ENCODE measurements at regions not wholly inside any gene's neighbourhood (a gene's known extent, or its start where the extent isn't known, plus 50 kb on each side); places are given as distances from the start of the nearest gene placed in this dataset.
A peak's percentile ranks its signal among the peaks of the same experiment; 100 is the strongest.

GRCh38 chr4:18999595-18999994, 978.0 kb upstream of the LCORL start:
- Histone ChIP-seq H3K27ac (ENCODE audit: control insufficient read depth, insufficient read depth) (no peak overlapping the region), H3K4me2 (ENCODE audit: control insufficient read depth, insufficient read depth) (no peak overlapping the region), H4K20me1 (ENCODE audit: control insufficient read depth, insufficient read depth) (no peaks in the 10 kb centered on the region), H2AFZ (ENCODE audit: control insufficient read depth, low read depth, low read length) (no peak overlapping the region), H3K4me3 (no peak overlapping the region), H3K9ac (ENCODE audit: control insufficient read depth, insufficient read depth, low read length) (no peak overlapping the region), H3K27me3 (replicated peaks in 1 of 2; ENCODE audit: control insufficient read depth in 2 of 2, insufficient read depth in 2 of 2, low read length in 1 of 2) (no peaks in the 10 kb centered on the region), H3K9me3 (replicated peaks; ENCODE audit: control insufficient read depth, insufficient read depth, low read length) (no peaks in the 10 kb centered on the region), H3K4me1 (ENCODE audit: control insufficient read depth, insufficient read depth, low read length) (no peaks in the 10 kb centered on the region), H3K36me3 (ENCODE audit: control insufficient read depth in 2 of 2, insufficient read depth in 2 of 2, low read length in 1 of 2) (no peaks in the 10 kb centered on the region), H3K79me2 (ENCODE audit: control insufficient read depth, insufficient read depth, low read length) (no peaks in the 10 kb centered on the region)
- TF ChIP-seq CREM (IDR thresholded peaks at IDR 0.05; ENCODE audit: low read depth) (no peak), FOXK2 (IDR thresholded peaks at IDR 0.05) (no peak), MEF2A (IDR thresholded peaks at IDR 0.05; ENCODE audit: insufficient read depth, low read depth, low read length) (no peak)
- RAD21 ChIA-PET (ENCODE audit: unreplicated experiment), result no interaction called here
- intact Hi-C loops (cut with micrococcal nuclease; ENCODE audit: unreplicated experiment), result no loop called here
- 42% methylated on average over 4 of the region's 5 CpGs for WGBS (ENCODE audit: insufficient coverage, insufficient replicate concordance, low lambda C conversion rate, missing lambda C conversion rate)
- POLR2A ChIA-PET, result no interaction called here
- CTCF ChIA-PET, result no interaction called here
- FAIRE-seq (no peak), DNase-seq (ENCODE audit: low read depth, low spot score) (no peak), ATAC-seq (no peak)
- in situ Hi-C loops (cut with MboI), result no loop called here
- SMC1A ChIA-PET (ENCODE audit: uncharacterized antibody, unreplicated experiment), result no interaction called here
- no TSS peak for BruUV-seq (replicated peaks)

GRCh38 chr4:18981234-18981615, 959.7 kb upstream of the LCORL start:
- H3K4me2 ChIP-seq (ENCODE audit: control insufficient read depth, insufficient read depth), result no peak overlapping the region
- no peak overlapping the region for H3K9ac ChIP-seq (ENCODE audit: control insufficient read depth, insufficient read depth, low read length)
- intact Hi-C loops (cut with micrococcal nuclease; ENCODE audit: unreplicated experiment), result no loop called here
- H3K4me1 ChIP-seq (ENCODE audit: control insufficient read depth, insufficient read depth, low read length), result no peaks in the 10 kb centered on the region
- no peaks in the 10 kb centered on the region for H3K36me3 ChIP-seq (ENCODE audit: control insufficient read depth in 2 of 2, insufficient read depth in 2 of 2, low read length in 1 of 2)
- DNase-seq (ENCODE audit: low read depth, low spot score), result no peak
- no peaks in the 10 kb centered on the region; the same call in 2 of the 3 replicates for H3K9me3 ChIP-seq (replicated peaks; ENCODE audit: control insufficient read depth, insufficient read depth, low read length)
- CTCF ChIA-PET, result no interaction called here
- TF ChIP-seq ETV6 (conservative IDR thresholded peaks at IDR 0.05 in 1 of 2, IDR thresholded peaks at IDR 0.05 in 1 of 2; ENCODE audit: borderline replicate concordance in 1 of 2, low read depth in 1 of 2) (peak in 1 of 2 experiments; percentile 24; a peak in 1 of 4 replicates), JUND (IDR thresholded peaks at IDR 0.05; ENCODE audit: low read depth, low read length) (no peak)
- H2AFZ ChIP-seq (ENCODE audit: control insufficient read depth, low read depth, low read length), result no peak overlapping the region
- no peak for ATAC-seq
- peak; percentile 23 for FAIRE-seq
- WGBS (ENCODE audit: insufficient coverage, insufficient replicate concordance, low lambda C conversion rate, missing lambda C conversion rate), result 32% methylated on average over 4 of the region's 4 CpGs
- H3K79me2 ChIP-seq (ENCODE audit: control insufficient read depth, insufficient read depth, low read length), result no peaks in the 10 kb centered on the region
- no peak overlapping the region for H3K4me3 ChIP-seq
- no peak overlapping the region for H3K27ac ChIP-seq (ENCODE audit: control insufficient read depth, insufficient read depth)
- RAD21 ChIA-PET (ENCODE audit: unreplicated experiment), result no interaction called here
- H3K27me3 ChIP-seq (replicated peaks in 1 of 2; ENCODE audit: control insufficient read depth in 2 of 2, insufficient read depth in 2 of 2, low read length in 1 of 2), result no peaks in the 10 kb centered on the region
- no peaks in the 10 kb centered on the region for H4K20me1 ChIP-seq (ENCODE audit: control insufficient read depth, insufficient read depth)
- SMC1A ChIA-PET (ENCODE audit: uncharacterized antibody, unreplicated experiment), result no interaction called here
- POLR2A ChIA-PET, result no interaction called here
- in situ Hi-C loops (cut with MboI), result no loop called here
- BruUV-seq (replicated peaks), result no TSS peak

Measured in GM12878 (cell line).